IMR-90 (cell line): ENCODE measurements at regions not wholly inside any gene's neighbourhood (a gene's known extent, or its start where the extent isn't known, plus 50 kb on each side); places are given as distances from the start of the nearest gene placed in this dataset.

Source experiments
- CTCF ChIP-seq: conservative IDR thresholded peaks from 2 replicates; pipeline ENCODE4 v1.5.1; 2012; ENCODE audit warnings: mild to moderate bottlenecking, low read depth, low read length, improper control_type of control experiment
- POLR2A ChIP-seq: IDR thresholded peaks from 2 replicates; pipeline ENCODE4 v1.6.1; 2012; ENCODE audit warnings: mild to moderate bottlenecking, low read depth, low read length

DNA sequence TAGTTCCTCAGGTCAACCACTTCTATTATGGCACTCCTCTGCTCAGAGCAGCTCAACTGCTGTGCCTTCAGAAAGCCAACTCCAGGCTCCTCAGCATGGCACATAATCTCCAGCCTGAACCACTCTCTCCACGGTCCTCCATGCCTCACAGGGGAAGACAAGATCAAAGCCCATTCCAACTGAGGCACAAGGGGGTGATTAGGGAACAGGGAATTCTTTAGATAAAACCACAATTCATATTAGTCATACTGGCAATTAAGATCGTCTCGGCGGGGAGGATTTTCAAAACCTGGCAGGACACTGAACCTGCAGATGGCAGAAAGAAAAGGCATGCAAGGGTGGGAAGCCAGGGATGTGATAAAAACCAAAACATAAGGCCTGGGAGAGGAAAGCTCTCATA lies 361.6 kb downstream of the FGFR2 start:
- TF ChIP-seq POLR2A (no peak), CTCF (no peak)
